K562 (cell line): ENCODE measurements at regions not wholly inside any gene's neighbourhood (a gene's known extent, or its start where the extent isn't known, plus 50 kb on each side); places are given as distances from the start of the nearest gene placed in this dataset.

ENCODE experiments used
- ATAC-seq: fragments of 200-7000 bp; cut with Tn5 transposase; 3 replicates; pipeline ENCODE4 v1.9.1; 2020; ENCODE audit warnings: moderate library complexity
- BruUV-seq: library from RNA; stranded (reverse); fragments of 400-500 nt; replicated peaks from 2 replicates; lab custom pipeline; 2021; lab: Mats Ljungman, UMichigan
- CTCF ChIA-PET: fragments of 300-600 bp; formaldehyde crosslinking; extraction: SDS; loops from one replicate; lab custom pipeline; 2021; ENCODE audit warnings: low intra/inter-chr PET ratio; lab: Yijun Ruan, JAX
- POLR2A ChIA-PET: fragments of 300-600, 350-650 bp; sonication (Branson Sonifier 250); formaldehyde crosslinking; extraction: SDS; loops from one replicate; lab custom pipeline; 2021; ENCODE audit warnings: antibody characterized with exemption, inconsistent platforms; lab: Yijun Ruan, JAX
- DNase-seq, 4 experiments: peaks; one replicate each; pipeline versions ENCODE4 v3.0.0 to v3.0.0-alpha.2; 2011 to 2018; ENCODE audit warnings: low spot score in 3 of 4, mixed read lengths in 3 of 4; ENCODE audit errors: extremely low read depth in 1 of 4
- FAIRE-seq: peaks from 2 replicates; lab custom pipeline; 2011; peaks lifted over from hg19 to GRCh38; lab: Jason Lieb, UNC
- H2AFZ ChIP-seq: 2 replicates; pipeline ENCODE4 v1.6.0; 2011; ENCODE audit warnings: low read depth, low read length, control low read depth, inconsistent platforms
- H3K27ac ChIP-seq: fragments of 200-600 bp; 3 replicates; pipeline ENCODE4 v1.8.0; 2011; ENCODE audit warnings: low read depth, mild to moderate bottlenecking, control low read depth, inconsistent platforms, low read length, moderate library complexity, mixed read lengths; ENCODE audit errors: extremely low read depth
- H3K27me3 ChIP-seq, 2 experiments: fragments of 300-600 bp in 1 of 2; 2 replicates in 1 of 2; 3 replicates in 1 of 2; pipeline versions ENCODE4 v1.6.0 to v1.8.0; 2011; ENCODE audit warnings: inconsistent platforms in 2 of 2, low read length in 2 of 2, mild to moderate bottlenecking in 1 of 2, mixed read lengths in 1 of 2, moderate library complexity in 1 of 2; ENCODE audit not compliant: control insufficient read depth in 2 of 2, insufficient read depth in 2 of 2
- H3K36me3 ChIP-seq: fragments of 300-600 bp; 3 replicates; pipeline ENCODE4 v1.8.0; 2011; ENCODE audit warnings: mild to moderate bottlenecking, low read length, inconsistent platforms; ENCODE audit not compliant: control insufficient read depth, insufficient read depth
- H3K4me1 ChIP-seq, 2 experiments: fragments of 200-600 bp in 1 of 2; replicated peaks in 1 of 2; 2 replicates in 1 of 2; 3 replicates in 1 of 2; pipeline versions ENCODE4 v1.5.1 to v1.8.0; 2011; ENCODE audit warnings: inconsistent platforms in 2 of 2, low read length in 2 of 2, mild to moderate bottlenecking in 1 of 2, mixed read lengths in 1 of 2, moderate library complexity in 1 of 2; ENCODE audit not compliant: control insufficient read depth in 2 of 2, insufficient read depth in 2 of 2
- H3K4me2 ChIP-seq: 2 replicates; pipeline ENCODE4 v1.6.1; 2011; ENCODE audit warnings: low read length, control low read depth, inconsistent platforms, mixed read lengths; ENCODE audit not compliant: insufficient read depth
- H3K4me3 ChIP-seq: fragments of 200-600 bp; sonication (generic), shearing (Covaris generic); 2 replicates; pipeline ENCODE4 v1.5.1; 2016; ENCODE audit warnings: control low read depth, inconsistent platforms
- H3K79me2 ChIP-seq: fragments of 200-600 bp; 3 replicates; pipeline ENCODE4 v1.8.0; 2011; ENCODE audit warnings: low read length, inconsistent platforms; ENCODE audit not compliant: control insufficient read depth, insufficient read depth
- H3K9ac ChIP-seq, 2 experiments: 2 replicates each; pipeline versions ENCODE4 v1.6.0 to v1.6.1; 2011; ENCODE audit warnings: low read depth in 2 of 2, low read length in 2 of 2, control low read depth in 1 of 2, inconsistent platforms in 1 of 2, mild to moderate bottlenecking in 1 of 2, mixed read lengths in 1 of 2; ENCODE audit not compliant: insufficient read depth in 1 of 2
- H3K9me1 ChIP-seq: one replicate; pipeline ENCODE4 v1.6.0; 2011; ENCODE audit warnings: inconsistent platforms, mild to moderate bottlenecking, low read length, moderate library complexity; ENCODE audit not compliant: control insufficient read depth, insufficient read depth
- H3K9me3 ChIP-seq: replicated peaks from 2 replicates; pipeline ENCODE4 v1.5.1; 2011; ENCODE audit warnings: low read depth, low read length, inconsistent platforms; ENCODE audit not compliant: control insufficient read depth, insufficient read depth
- H4K20me1 ChIP-seq: replicated peaks from 2 replicates; pipeline ENCODE4 v1.6.1; 2011; ENCODE audit warnings: low read length, inconsistent platforms, mixed read lengths; ENCODE audit not compliant: control insufficient read depth, insufficient read depth
- ARID3B ChIP-seq: fragments of 250-450 bp; sonication (Bioruptor Pico); IDR thresholded peaks from 2 replicates; pipeline ENCODE4 v1.4.0; 2020; ENCODE audit warnings: borderline replicate concordance
- BCL6 ChIP-seq: fragments of 250-450 bp; sonication (Bioruptor Pico); IDR thresholded peaks from 2 replicates; pipeline ENCODE4 v1.4.0; 2020
- YBX1 ChIP-seq: fragments of 450-650 bp; IDR thresholded peaks from 2 replicates; pipeline ENCODE4 v1.7.1; 2016; ENCODE audit warnings: mild to moderate bottlenecking
- ZNF518B ChIP-seq: fragments of 250-450 bp; sonication (Bioruptor Pico); IDR thresholded peaks from 2 replicates; pipeline ENCODE4 v1.5.0; 2021; ENCODE audit warnings: mild to moderate bottlenecking, moderate library complexity
- WGBS: fragments of 100-300 bp; shearing (Covaris generic); methylation state at CpG from one replicate; pipeline ENCODE4 v1.1.6; 2016; ENCODE audit warnings: low coverage, mixed read lengths; ENCODE audit not compliant: insufficient coverage; ENCODE audit errors: missing lambda C conversion rate; 5-methylcytosine and 5-hydroxymethylcytosine counted together
- in situ Hi-C: fragments of 300-500 bp; cut with MboI; formaldehyde crosslinking; loops from 4 replicates; pipeline ENCODE4 v1.15.0; 2018; ENCODE audit warnings: inconsistent platforms, mixed read lengths
- intact Hi-C: fragments of 100-400 bp; cut with micrococcal nuclease; formaldehyde crosslinking; loops from 2 replicates; pipeline ENCODE4 v1.14.2; 2022

GRCh38 chr11:128048121-128048520, 539.2 kb downstream of the ETS1 start:
- no peaks in the 10 kb centered on the region for H3K36me3 ChIP-seq
- H3K4me2 ChIP-seq, result no peak overlapping the region
- no peak overlapping the region for H3K27ac ChIP-seq
- intact Hi-C loops (no loop called here), in situ Hi-C loops (loop anchor here (25.0 kb wide), 2 partner anchors 589 to 789 kb away; no protein-coding TSS in a partner anchor)
- POLR2A ChIA-PET, result no interaction called here
- H3K9me1 ChIP-seq, result no peaks in the 10 kb centered on the region
- no peaks in the 10 kb centered on the region; the same call in 1 of the 2 replicates for H3K9me3 ChIP-seq
- 4% methylated on average over 3 of the region's 4 CpGs for WGBS
- DNase-seq (no peak), ATAC-seq (no peak)
- no peaks in the 10 kb centered on the region for H3K4me1 ChIP-seq
- H3K27me3 ChIP-seq, result no peaks in the 10 kb centered on the region
- BruUV-seq, result no TSS peak
- H3K79me2 ChIP-seq, result no peaks in the 10 kb centered on the region
- TF ChIP-seq ZNF518B (CRISPR knock-in tag), result no peak
- no peak for TF ChIP-seq YBX1
- no peak for TF ChIP-seq ARID3B (CRISPR knock-in tag)
- no peak for TF ChIP-seq BCL6 (CRISPR knock-in tag)
- TF ChIP-seq, all 486 proteins: peak for 0
- H3K9ac ChIP-seq, result no peak overlapping the region
- no peak overlapping the region for H2AFZ ChIP-seq
- H3K4me3 ChIP-seq, result no peak overlapping the region
- CTCF ChIA-PET, result no interaction called here
- no peak for FAIRE-seq
- no peaks in the 10 kb centered on the region for H4K20me1 ChIP-seq
